ENCODE measurements at regions not wholly inside any gene's neighbourhood (a gene's known extent, or its start where the extent isn't known, plus 50 kb on each side); places are given as distances from the start of the nearest gene placed in this dataset.

DNA sequence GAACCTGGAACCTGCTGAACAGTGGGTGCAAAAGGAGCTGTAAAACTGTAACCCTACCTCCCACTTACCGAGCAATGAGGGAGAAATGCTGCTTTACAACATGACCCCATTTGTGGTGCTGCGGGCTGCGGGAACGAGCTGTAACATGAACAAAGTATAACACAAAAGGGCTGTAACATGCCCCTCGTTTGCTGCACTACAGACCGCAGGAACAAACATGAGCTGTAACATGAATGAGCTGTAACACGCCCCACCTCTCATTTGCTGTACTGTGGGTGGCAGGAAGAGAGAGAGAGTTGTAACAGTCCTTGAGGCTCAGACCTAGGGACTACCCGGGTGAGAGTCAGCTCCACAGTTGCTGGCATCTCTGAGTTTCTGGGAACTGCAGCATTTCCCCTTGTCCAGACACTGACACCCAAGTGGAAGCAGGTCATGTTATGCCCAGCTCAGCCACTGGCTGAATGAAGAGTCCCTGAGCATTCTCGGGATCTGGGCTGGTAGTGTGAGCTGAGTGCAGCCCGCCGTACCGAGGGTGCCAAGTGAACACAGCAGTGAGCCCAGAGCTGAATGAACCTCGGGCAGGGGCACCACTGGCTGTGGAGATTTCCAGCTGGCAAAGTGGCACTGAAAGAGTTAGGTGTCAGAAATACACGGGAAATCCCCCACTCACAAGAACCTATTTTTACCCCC, 1385.3 kb upstream of the SPRY2 start:
- DNase-seq: no peak

GRCh38 chr13:81722456-81722855, 1381.5 kb upstream of the SPRY2 start:
- DNase-seq: no peak

GRCh38 chr13:81721400-81721799, 1380.5 kb upstream of the SPRY2 start:
- DNase-seq: no peak

DNA sequence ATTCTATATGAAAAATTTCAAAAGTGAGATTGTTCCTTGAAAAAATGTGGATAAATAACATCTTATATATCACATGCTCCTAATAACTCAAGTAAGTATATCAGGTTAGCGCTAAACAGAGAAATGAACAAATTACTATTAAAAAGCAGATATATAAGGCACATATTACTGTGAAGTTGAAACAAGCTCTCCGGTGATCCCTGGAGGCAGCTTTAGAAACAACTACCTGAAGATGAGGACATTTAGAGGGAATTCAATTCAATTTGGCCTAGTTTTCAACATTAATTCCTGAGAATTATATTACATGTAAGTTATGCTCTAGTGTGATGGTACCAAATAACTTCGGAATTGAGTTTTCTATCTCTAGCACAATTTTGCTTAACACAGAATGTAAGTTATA, 1373.6 kb upstream of the SPRY2 start:
- no peak for DNase-seq

DNA sequence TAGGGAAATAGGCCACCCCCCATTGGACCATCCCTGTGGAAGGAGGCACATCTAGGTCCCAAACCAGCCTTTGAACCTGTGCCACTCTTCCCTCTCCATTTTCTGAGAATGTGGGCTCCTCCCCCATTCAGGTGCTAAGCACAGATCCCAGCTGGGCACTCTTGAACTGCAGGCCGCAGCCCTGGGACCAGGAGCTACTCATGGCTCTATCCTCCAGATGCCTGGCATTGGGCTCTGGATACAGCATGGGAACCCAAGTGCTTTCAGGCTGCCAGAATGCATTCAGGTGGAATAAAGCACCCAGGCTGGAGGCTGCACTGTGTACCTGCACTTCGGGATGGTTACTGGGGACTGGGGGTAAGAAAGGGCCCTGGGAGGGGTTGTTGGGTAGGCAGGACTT, 1372.3 kb upstream of the SPRY2 start:
- DNase-seq: no peak

- no peak for DNase-seq
Measured at GRCh38 chr13:81697826-81698225, 1356.9 kb upstream of the SPRY2 start.

DNA sequence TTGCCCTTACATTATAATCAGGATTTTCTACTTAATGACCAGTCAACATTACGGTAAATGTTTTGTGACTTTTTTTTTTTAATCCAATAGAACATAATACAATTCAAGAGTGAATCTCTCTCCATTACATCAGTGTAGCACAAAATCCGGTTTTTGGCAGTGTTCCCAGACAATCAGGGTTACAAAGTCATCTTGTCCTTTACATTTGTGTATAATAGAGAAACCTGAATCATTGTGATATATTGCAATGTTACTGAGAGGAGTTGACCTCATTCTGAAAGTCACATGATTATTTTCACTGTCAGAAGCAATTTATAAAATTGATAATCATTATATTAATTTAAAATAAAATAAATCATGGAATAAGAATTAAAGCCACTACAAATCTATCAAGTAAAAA, 1346.0 kb upstream of the SPRY2 start:
- peak; percentile 44 for DNase-seq

DNA sequence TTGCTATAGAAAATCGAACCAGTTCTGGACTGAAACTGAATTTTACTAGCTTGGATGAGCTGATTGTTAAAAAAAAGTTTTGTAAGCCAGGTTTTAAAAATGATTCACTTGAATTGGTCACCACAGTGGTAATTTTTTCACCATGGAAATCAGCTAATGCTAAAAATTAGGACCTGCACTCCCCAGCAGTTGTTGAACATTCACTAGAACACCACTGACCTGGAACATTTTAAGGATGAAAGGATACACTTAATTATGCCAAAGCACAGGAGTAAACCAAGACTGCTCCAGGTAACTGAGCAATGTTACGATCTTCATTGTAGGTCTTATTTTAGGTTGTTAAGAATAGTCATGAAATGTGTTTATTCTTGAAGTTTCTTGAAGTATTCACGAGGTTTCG, 1342.6 kb upstream of the SPRY2 start:
- no peak for DNase-seq

GRCh38 chr13:81682081-81682630, 1341.2 kb upstream of the SPRY2 start:
- no peak for DNase-seq

DNA sequence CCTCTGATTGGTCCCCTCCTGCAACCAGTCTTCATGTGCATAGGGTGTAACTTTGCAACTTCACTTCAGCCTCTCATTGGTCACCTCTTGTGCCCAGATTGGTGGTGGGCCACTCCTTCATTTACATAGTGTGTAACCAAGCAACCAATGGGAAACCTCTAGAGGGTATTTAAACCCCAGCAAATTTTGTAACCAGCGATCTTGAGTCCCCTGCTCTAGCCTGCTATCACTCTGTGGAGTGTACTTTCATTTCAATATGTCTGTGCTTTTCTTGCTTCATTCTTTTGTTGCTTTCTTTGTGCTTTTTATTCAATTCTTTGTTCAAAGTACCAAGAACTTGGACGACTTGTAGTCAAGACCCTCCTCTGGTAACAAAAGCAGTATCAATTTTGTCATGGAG, 1336.9 kb upstream of the SPRY2 start:
- no peak for DNase-seq

GRCh38 chr13:81676008-81676407, 1335.1 kb upstream of the SPRY2 start:
- no peak for DNase-seq

DNA sequence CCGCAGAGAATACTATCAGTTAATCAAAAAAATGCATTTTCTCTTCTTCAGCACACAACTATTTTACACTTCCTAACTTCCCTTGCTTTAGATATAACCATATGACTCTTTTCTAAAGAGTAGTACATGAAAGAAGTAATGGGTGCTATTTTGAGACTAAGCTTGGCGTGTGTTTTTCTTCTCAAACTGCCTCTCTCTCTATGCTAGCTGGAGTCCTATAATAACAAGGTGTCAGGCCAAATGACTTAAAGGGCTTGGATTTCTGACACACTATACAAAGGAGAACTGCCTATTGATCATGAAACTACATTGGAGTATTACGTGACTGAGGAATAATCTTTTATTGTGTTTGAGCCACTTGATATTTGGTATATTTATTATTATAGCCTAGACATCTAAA, 1330.1 kb upstream of the SPRY2 start:
- no peak for DNase-seq

- no peak for DNase-seq
Measured at GRCh38 chr13:81670048-81670447, 1329.1 kb upstream of the SPRY2 start.

- DNase-seq: no peak
Measured at GRCh38 chr13:81664872-81665271, 1323.9 kb upstream of the SPRY2 start.

DNA sequence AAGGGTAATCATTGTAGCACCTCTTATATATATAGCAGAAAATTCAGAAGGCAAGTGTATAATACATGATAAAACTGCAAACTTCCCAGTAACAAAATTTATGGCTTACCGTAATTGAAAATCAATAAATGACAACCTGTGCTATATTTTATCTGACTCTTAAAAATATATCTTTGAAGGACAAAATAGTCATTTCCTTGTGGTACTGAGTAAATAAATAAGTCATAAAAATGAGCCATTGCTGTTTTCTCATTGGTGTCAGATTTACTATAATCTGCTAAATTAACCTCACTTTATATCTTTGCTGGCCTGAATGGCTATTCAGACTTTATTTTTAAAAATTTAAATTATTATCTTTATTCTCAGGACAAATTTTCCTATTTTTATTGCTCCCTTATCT, 1319.1 kb upstream of the SPRY2 start:
- DNase-seq: no peak

DNA sequence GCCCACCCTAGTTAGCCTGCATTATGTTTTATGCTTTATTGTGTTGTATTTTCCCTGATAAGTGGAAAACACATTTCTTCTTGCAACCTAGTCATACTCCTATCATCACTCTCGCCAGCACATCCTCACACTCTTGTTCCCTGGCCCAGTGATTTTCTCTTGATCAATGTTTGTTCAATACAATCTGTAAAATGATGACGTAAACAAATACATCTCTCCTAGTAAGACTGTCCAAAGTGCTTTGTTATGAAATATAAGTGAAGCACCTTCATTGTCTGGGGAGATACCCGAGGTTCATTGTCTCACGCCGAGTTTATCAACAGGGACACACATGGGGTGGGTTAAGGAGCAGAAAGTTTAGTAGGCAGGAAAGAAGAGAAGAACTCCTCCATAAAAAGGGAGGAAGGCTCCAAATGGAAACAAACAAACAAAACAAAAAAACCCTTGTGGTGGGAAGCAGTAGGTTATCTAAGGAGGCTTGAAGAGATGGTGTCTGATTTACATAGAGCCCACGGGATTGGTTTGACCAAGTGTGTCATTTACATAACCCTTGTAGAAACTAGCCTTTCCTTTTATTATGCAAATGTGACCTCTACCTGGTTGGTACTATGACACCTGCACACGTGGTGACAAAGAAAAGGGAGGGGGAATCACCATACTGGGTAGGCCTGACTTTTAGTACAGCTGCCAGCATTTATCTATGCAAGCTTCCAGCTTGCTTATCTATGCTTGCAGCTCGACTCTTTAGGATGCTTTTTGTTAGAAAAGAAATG, 1317.9 kb upstream of the SPRY2 start:
- DNase-seq: no peak

- no peak for DNase-seq
Measured at GRCh38 chr13:81639984-81640582, 1299.2 kb upstream of the SPRY2 start.

GRCh38 chr13:81637457-81637856, 1296.5 kb upstream of the SPRY2 start:
- no peak for DNase-seq

DNA sequence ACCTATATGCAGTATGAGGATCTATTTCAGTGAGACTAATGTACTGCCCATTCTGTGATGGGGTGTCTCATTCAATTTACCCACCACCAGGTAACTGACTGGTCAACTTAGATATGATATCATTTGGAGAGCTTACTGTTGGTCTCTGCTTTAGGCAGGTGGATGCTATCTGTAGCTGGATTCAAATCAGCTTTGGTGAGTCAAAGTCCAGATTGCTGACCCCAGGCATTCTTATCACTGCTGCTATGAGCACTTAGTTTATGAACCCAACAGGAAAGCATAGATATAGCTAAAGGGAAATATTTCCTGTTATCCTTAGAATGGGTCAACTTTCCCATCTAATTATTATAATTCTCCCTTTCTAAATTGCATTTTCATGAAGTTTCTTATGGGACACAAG, 1295.2 kb upstream of the SPRY2 start:
- DNase-seq: no peak

DNA sequence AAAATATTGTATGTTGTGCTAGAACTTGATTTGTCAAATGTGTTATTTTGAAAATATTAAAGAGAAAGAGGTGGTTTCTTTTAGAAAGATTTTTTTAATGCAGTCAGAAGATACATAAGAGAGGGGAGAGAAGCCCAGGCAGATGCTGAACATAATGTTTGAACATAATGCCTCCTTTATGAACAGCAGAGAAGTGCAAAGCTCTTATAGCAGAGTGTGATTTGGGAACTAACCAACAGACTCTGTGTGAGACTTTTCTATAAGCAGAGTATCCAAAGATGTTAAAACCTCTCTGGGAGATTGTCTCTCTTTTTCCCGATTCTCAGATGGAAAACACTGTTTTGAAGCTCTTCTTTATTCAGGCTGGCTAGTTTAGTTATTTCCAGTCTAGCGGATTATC, 1274.1 kb upstream of the SPRY2 start:
- no peak for DNase-seq

GRCh38 chr13:81610644-81611043, 1269.7 kb upstream of the SPRY2 start:
- no peak for DNase-seq

DNA sequence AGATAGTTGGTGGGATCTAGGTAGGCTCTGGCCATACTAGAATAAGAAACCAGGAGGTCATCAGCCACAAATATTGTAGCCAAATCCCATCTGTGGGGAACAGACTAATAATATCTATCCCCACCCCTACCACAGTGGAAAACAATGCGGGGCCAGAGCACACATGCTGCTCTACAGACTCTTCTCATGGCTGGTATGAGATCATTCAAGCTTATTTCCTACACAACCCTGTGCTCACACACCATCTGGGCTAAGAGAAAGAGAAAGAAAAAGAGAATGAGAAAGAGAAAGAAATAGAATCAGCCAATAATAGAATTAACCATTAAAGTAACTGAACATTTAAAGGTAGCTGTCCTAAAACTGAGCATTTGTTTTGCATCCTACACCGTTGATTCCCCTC, 1268.4 kb upstream of the SPRY2 start:
- no peak for DNase-seq

- DNase-seq: no peak
Measured at GRCh38 chr13:81606074-81606473, 1265.1 kb upstream of the SPRY2 start.

GRCh38 chr13:81602241-81602640, 1261.3 kb upstream of the SPRY2 start:
- DNase-seq: no peak
